Hematopoietic multipotent progenitor cell (in vitro differentiated cells): ENCODE measurements at regions not wholly inside any gene's neighbourhood (a gene's known extent, or its start where the extent isn't known, plus 50 kb on each side); places are given as distances from the start of the nearest gene placed in this dataset.
"Not testable (repeated sequence)": the region's sequence is repeated elsewhere in the genome, so short reads cannot be mapped to it uniquely, and the experiment has no call there.

Experiments used
- DNase-seq, 3 donors: peaks; one replicate each; pipeline ENCODE4 v3.0.0-alpha.2; 2011 to 2015; ENCODE audit warnings: low read depth in 2 of 3, low spot score in 2 of 3

GRCh38 chrX:117843749-117844148 is 272.9 kb downstream of the KLHL13 start:
- no peak for DNase-seq

GRCh38 chrX:117840645-117841044 is 276.0 kb downstream of the KLHL13 start:
- no peak for DNase-seq

GRCh38 chrX:117839544-117839943 is 277.1 kb downstream of the KLHL13 start:
- DNase-seq = no peak

- no peak for DNase-seq
Observed at GRCh38 chrX:117838581-117839331, 277.9 kb downstream of the KLHL13 start.

- DNase-seq = no peak
Observed at GRCh38 chrX:117835034-117835433, 281.6 kb downstream of the KLHL13 start.

GRCh38 chrX:117834076-117834475 is 282.5 kb downstream of the KLHL13 start:
- DNase-seq = no peak

- not testable (repeated sequence) for DNase-seq
Observed at GRCh38 chrX:117821472-117821871, 295.1 kb downstream of the KLHL13 start.

- no peak for DNase-seq
Observed at GRCh38 chrX:117808426-117808825, 308.2 kb downstream of the KLHL13 start.

GRCh38 chrX:117803463-117803862 is 313.1 kb downstream of the KLHL13 start:
- DNase-seq = no peak

GRCh38 chrX:117788339-117788738 is 328.3 kb downstream of the KLHL13 start:
- no peak for DNase-seq

GRCh38 chrX:117771384-117771783 is 345.2 kb downstream of the KLHL13 start:
- DNase-seq = no peak

GRCh38 chrX:117768861-117769604 is 347.6 kb downstream of the KLHL13 start:
- DNase-seq = no peak

GRCh38 chrX:117765211-117765610 is 351.4 kb downstream of the KLHL13 start:
- no peak for DNase-seq

GRCh38 chrX:117752745-117753144 is 363.9 kb downstream of the KLHL13 start:
- no peak for DNase-seq

- no peak for DNase-seq
Observed at GRCh38 chrX:117751155-117751554, 365.5 kb downstream of the KLHL13 start.

GRCh38 chrX:117744958-117745357 is 371.7 kb downstream of the KLHL13 start:
- DNase-seq = no peak

- peak in 1 of 3 donors; percentile 0 for DNase-seq
Observed at GRCh38 chrX:117743469-117744251, 372.9 kb downstream of the KLHL13 start.

GRCh38 chrX:117713411-117713810 is 403.2 kb downstream of the KLHL13 start:
- no peak for DNase-seq

GRCh38 chrX:117711782-117712181 is 404.8 kb downstream of the KLHL13 start:
- no peak for DNase-seq

GRCh38 chrX:117707948-117708743 is 408.5 kb downstream of the KLHL13 start:
- DNase-seq = no peak

- DNase-seq = no peak
Observed at GRCh38 chrX:117701050-117701449, 415.6 kb downstream of the KLHL13 start.
